SK-N-SH treated with all-trans-retinoic acid at 6 μM for 48 hours (cell line): ENCODE measurements at regions not wholly inside any gene's neighbourhood (a gene's known extent, or its start where the extent isn't known, plus 50 kb on each side); places are given as distances from the start of the nearest gene placed in this dataset.

ENCODE experiments used
- ARNTL ChIP-seq: fragments of 450-650 bp; formaldehyde crosslinking; IDR thresholded peaks from 2 replicates; pipeline ENCODE4 v1.5.0; 2020; ENCODE audit warnings: low read depth, mild to moderate bottlenecking, moderate library complexity, borderline replicate concordance
- CSDC2 ChIP-seq: fragments of 250-450 bp; sonication (Bioruptor Pico); IDR thresholded peaks from 2 replicates; pipeline ENCODE4 v1.5.0; 2020; ENCODE audit warnings: mild to moderate bottlenecking, moderate library complexity
- GLIS3 ChIP-seq: fragments of 250-450 bp; sonication (Bioruptor Pico); IDR thresholded peaks from 2 replicates; pipeline ENCODE4 v1.5.0; 2020; ENCODE audit warnings: mild to moderate bottlenecking, moderate library complexity
- ISL1 ChIP-seq: fragments of 250-450 bp; sonication (Bioruptor Pico); IDR thresholded peaks from 2 replicates; pipeline ENCODE4 v2.1.2; 2022; ENCODE audit warnings: mild to moderate bottlenecking, moderate library complexity
- RARB ChIP-seq: fragments of 250-450 bp; sonication (Bioruptor Pico); IDR thresholded peaks from 2 replicates; pipeline ENCODE4 v1.8.0; 2021; ENCODE audit warnings: mild to moderate bottlenecking, moderate library complexity
- ZFP3 ChIP-seq: fragments of 250-450 bp; sonication (Bioruptor Pico); IDR thresholded peaks from 2 replicates; pipeline ENCODE4 v1.5.0; 2020; ENCODE audit warnings: mild to moderate bottlenecking, moderate library complexity
- TF ChIP-seq, protein P1 (sequence below): fragments of 250-450 bp; sonication (Bioruptor Pico); IDR thresholded peaks from 2 replicates; pipeline ENCODE4 v1.5.1; 2021; ENCODE audit warnings: mild to moderate bottlenecking, moderate library complexity
- TF ChIP-seq, protein P2 (sequence below): fragments of 250-450 bp; sonication (Bioruptor Pico); IDR thresholded peaks from 2 replicates; pipeline ENCODE4 v1.8.0; 2020; ENCODE audit warnings: mild to moderate bottlenecking, moderate library complexity, borderline replicate concordance

- no peak for TF ChIP-seq RARB
- no peak for TF ChIP-seq CSDC2 (CRISPR knock-in tag)
- TF ChIP-seq ARNTL (CRISPR knock-in tag): no peak
- TF ChIP-seq, protein P1, sequence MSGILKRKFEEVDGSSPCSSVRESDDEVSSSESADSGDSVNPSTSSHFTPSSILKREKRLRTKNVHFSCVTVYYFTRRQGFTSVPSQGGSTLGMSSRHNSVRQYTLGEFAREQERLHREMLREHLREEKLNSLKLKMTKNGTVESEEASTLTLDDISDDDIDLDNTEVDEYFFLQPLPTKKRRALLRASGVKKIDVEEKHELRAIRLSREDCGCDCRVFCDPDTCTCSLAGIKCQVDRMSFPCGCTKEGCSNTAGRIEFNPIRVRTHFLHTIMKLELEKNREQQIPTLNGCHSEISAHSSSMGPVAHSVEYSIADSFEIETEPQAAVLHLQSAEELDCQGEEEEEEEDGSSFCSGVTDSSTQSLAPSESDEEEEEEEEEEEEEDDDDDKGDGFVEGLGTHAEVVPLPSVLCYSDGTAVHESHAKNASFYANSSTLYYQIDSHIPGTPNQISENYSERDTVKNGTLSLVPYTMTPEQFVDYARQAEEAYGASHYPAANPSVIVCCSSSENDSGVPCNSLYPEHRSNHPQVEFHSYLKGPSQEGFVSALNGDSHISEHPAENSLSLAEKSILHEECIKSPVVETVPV (CRISPR knock-in tag): no peak
- TF ChIP-seq, protein P2, sequence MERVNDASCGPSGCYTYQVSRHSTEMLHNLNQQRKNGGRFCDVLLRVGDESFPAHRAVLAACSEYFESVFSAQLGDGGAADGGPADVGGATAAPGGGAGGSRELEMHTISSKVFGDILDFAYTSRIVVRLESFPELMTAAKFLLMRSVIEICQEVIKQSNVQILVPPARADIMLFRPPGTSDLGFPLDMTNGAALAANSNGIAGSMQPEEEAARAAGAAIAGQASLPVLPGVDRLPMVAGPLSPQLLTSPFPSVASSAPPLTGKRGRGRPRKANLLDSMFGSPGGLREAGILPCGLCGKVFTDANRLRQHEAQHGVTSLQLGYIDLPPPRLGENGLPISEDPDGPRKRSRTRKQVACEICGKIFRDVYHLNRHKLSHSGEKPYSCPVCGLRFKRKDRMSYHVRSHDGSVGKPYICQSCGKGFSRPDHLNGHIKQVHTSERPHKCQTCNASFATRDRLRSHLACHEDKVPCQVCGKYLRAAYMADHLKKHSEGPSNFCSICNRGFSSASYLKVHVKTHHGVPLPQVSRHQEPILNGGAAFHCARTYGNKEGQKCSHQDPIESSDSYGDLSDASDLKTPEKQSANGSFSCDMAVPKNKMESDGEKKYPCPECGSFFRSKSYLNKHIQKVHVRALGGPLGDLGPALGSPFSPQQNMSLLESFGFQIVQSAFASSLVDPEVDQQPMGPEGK (CRISPR knock-in tag): no peak
- no peak for TF ChIP-seq GLIS3 (CRISPR knock-in tag)
- TF ChIP-seq ISL1 (CRISPR knock-in tag): no peak
- TF ChIP-seq ZFP3: no peak
Measured at GRCh38 chr3:34676436-34676835, 878.0 kb downstream of the PDCD6IP start.
